Suprapubic skin (tissue), 4 donors: ENCODE measurements at regions not wholly inside any gene's neighbourhood (a gene's known extent, or its start where the extent isn't known, plus 50 kb on each side); places are given as distances from the start of the nearest gene placed in this dataset.

Experiments
- CTCF ChIP-seq, 2 donors: fragments of 200-600 bp in 1 of 2; fragments of 450-650 bp in 1 of 2; sonication (generic) in 1 of 2; IDR thresholded peaks; one replicate each; pipeline ENCODE4 v1.5.1; 2016 to 2019; ENCODE audit warnings: antibody characterized with exemption in 2 of 2, mild to moderate bottlenecking in 1 of 2, moderate library complexity in 1 of 2
- EP300 ChIP-seq: sonication (generic); formaldehyde crosslinking; IDR thresholded peaks from one replicate; pipeline ENCODE4 v1.6.1; 2017; ENCODE audit warnings: antibody characterized with exemption
- POLR2A ChIP-seq, 2 donors: fragments of 450-650 bp; IDR thresholded peaks; one replicate each; pipeline ENCODE4 v1.6.1; 2017; ENCODE audit warnings: antibody characterized with exemption in 2 of 2, mild to moderate bottlenecking in 2 of 2, moderate library complexity in 2 of 2
- POLR2AphosphoS5 ChIP-seq, 3 donors: sonication (generic); formaldehyde crosslinking; IDR thresholded peaks; one replicate each; pipeline ENCODE4 v1.6.1; 2017; ENCODE audit warnings: antibody characterized with exemption in 3 of 3

GRCh38 chr1:73659136-73659535 lies 538.8 kb downstream of the LRRIQ3 start:
- no peak for TF ChIP-seq CTCF (IDR thresholded peaks at IDR 0.05)
- no peak for TF ChIP-seq POLR2A (IDR thresholded peaks at IDR 0.05)
- TF ChIP-seq EP300 = no peak
- TF ChIP-seq POLR2AphosphoS5 (IDR thresholded peaks at IDR 0.05) = no peak
